ENCODE measurements at regions not wholly inside any gene's neighbourhood (a gene's known extent, or its start where the extent isn't known, plus 50 kb on each side); places are given as distances from the start of the nearest gene placed in this dataset.
A peak's percentile ranks its signal among the peaks of the same experiment; 100 is the strongest.

DNA sequence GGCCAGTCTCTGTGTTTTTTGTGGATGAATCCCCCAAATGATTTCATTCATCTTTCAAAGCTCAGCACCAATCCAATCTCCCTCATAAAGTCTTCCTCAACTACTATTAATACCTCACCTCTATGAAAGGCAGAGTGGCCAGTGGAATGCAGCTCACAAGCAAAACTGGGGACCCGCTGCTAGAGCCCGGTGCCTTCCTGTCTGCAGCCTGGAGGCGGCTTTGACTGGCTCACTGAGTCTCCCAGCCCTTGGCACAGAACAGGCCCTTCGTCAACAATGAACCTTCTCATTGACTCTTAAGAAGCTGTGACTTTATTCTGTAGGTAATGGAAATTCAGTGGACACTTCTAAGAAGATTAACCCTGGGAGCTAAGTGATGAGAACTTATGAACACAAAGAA lies 86.8 kb upstream of the RAB4A start:
- Mint-ChIP-seq H3K27ac (no peak overlapping the region), H3K4me1 (peaks cover 0 to 6% of the 10 kb centered on the region in 2 donors), H3K27me3 (ENCODE audit: low read depth in 2 of 2) (peaks cover 0 to 3% of the 10 kb centered on the region in 2 donors), H3K36me3 (no peaks in the 10 kb centered on the region), H3K4me3 (no peak overlapping the region), H3K9me3 (no peaks in the 10 kb centered on the region)
- ATAC-seq (no peak), DNase-seq (no peak)
- 93% methylated on average over 4 of the region's 4 CpGs for WGBS (ENCODE audit: insufficient coverage)
- Histone ChIP-seq H3K27me3 (ENCODE audit: control insufficient read depth, insufficient read depth, low read length) (no peaks in the 10 kb centered on the region), H3K27ac (ENCODE audit: low read length) (no peak overlapping the region), H3K4me3 (ENCODE audit: low read length) (no peak overlapping the region), H3K36me3 (ENCODE audit: control insufficient read depth, insufficient read depth, low read length) (no peaks in the 10 kb centered on the region), H3K4me1 (ENCODE audit: control insufficient read depth, insufficient read depth, low read length) (peaks cover 6% of the 10 kb centered on the region), H3K9me3 (ENCODE audit: control insufficient read depth, insufficient read depth, low read length) (no peaks in the 10 kb centered on the region)
- TF ChIP-seq, protein P1, sequence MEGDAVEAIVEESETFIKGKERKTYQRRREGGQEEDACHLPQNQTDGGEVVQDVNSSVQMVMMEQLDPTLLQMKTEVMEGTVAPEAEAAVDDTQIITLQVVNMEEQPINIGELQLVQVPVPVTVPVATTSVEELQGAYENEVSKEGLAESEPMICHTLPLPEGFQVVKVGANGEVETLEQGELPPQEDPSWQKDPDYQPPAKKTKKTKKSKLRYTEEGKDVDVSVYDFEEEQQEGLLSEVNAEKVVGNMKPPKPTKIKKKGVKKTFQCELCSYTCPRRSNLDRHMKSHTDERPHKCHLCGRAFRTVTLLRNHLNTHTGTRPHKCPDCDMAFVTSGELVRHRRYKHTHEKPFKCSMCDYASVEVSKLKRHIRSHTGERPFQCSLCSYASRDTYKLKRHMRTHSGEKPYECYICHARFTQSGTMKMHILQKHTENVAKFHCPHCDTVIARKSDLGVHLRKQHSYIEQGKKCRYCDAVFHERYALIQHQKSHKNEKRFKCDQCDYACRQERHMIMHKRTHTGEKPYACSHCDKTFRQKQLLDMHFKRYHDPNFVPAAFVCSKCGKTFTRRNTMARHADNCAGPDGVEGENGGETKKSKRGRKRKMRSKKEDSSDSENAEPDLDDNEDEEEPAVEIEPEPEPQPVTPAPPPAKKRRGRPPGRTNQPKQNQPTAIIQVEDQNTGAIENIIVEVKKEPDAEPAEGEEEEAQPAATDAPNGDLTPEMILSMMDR (IDR thresholded peaks at IDR 0.05): no peak
- intact Hi-C loops (cut with micrococcal nuclease): no loop called here

DNA sequence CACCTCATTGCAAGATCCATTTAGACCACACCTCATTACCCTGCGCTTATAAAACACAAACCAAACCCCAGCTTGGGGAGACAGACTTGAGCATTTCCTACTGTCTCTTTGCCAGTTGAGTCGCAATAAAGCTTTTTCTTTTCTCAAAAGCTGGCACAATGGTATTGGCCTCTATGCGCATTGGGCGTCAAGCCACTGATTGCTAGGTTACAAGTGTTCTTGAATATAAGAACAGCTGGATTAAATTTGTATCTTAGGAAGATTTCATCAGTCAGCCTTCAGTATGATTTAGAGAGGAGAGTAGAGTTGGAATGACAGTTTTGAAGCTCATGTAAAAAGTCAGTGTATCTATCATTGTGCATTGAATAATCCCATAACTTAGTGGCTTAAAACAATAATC lies 84.9 kb upstream of the RAB4A start:
- ATAC-seq (no peak), DNase-seq (no peak)
- Histone ChIP-seq H3K36me3 (ENCODE audit: control insufficient read depth, insufficient read depth, low read length) (no peaks in the 10 kb centered on the region), H3K4me1 (ENCODE audit: control insufficient read depth, insufficient read depth, low read length) (peaks cover 7% of the 10 kb centered on the region), H3K27me3 (ENCODE audit: control insufficient read depth, insufficient read depth, low read length) (no peaks in the 10 kb centered on the region), H3K27ac (ENCODE audit: low read length) (no peak overlapping the region), H3K4me3 (ENCODE audit: low read length) (no peak overlapping the region), H3K9me3 (ENCODE audit: control insufficient read depth, insufficient read depth, low read length) (no peaks in the 10 kb centered on the region)
- no peaks in the 10 kb centered on the region for H3K36me3 Mint-ChIP-seq
- intact Hi-C loops (cut with micrococcal nuclease): no loop called here
- TF ChIP-seq, protein P1 (IDR thresholded peaks at IDR 0.05): no peak
- H3K27ac Mint-ChIP-seq: no peak overlapping the region
- 97% methylated on average over 4 of the region's 4 CpGs for WGBS (ENCODE audit: insufficient coverage)
- H3K27me3 Mint-ChIP-seq (ENCODE audit: low read depth in 2 of 2): peaks cover 7 to 8% of the 10 kb centered on the region in 2 donors
- H3K4me1 Mint-ChIP-seq: peaks cover 0 to 6% of the 10 kb centered on the region in 2 donors
- no peaks in the 10 kb centered on the region for H3K9me3 Mint-ChIP-seq
- no peak overlapping the region for H3K4me3 Mint-ChIP-seq

GRCh38 chr1:229186373-229187056 lies 84.4 kb upstream of the RAB4A start:
- Mint-ChIP-seq H3K27ac (no peak overlapping the region), H3K4me3 (no peak overlapping the region), H3K27me3 (ENCODE audit: low read depth in 2 of 2) (peaks cover 7 to 8% of the 10 kb centered on the region in 2 donors), H3K36me3 (no peaks in the 10 kb centered on the region), H3K4me1 (peaks cover 0 to 6% of the 10 kb centered on the region in 2 donors), H3K9me3 (no peaks in the 10 kb centered on the region)
- intact Hi-C loops (cut with micrococcal nuclease): no loop called here
- DNase-seq (peak in 1 of 2 donors; percentile 36), ATAC-seq (peak; percentile 59 to 70 (median 61))
- H3K27me3 ChIP-seq (ENCODE audit: control insufficient read depth, insufficient read depth, low read length): no peaks in the 10 kb centered on the region
- TF ChIP-seq, protein P1 (IDR thresholded peaks at IDR 0.05): no peak
- no peak overlapping the region for H3K27ac ChIP-seq (ENCODE audit: low read length)
- WGBS (ENCODE audit: insufficient coverage): 76% methylated on average over 9 of the region's 9 CpGs
- no peak overlapping the region for H3K4me3 ChIP-seq (ENCODE audit: low read length)
- no peaks in the 10 kb centered on the region for H3K36me3 ChIP-seq (ENCODE audit: control insufficient read depth, insufficient read depth, low read length)
- H3K9me3 ChIP-seq (ENCODE audit: control insufficient read depth, insufficient read depth, low read length): no peaks in the 10 kb centered on the region
- H3K4me1 ChIP-seq (ENCODE audit: control insufficient read depth, insufficient read depth, low read length): peaks cover 11% of the 10 kb centered on the region

- no peak overlapping the region for H3K27ac ChIP-seq (ENCODE audit: low read length)
- no peaks in the 10 kb centered on the region for H3K27me3 ChIP-seq (ENCODE audit: control insufficient read depth, insufficient read depth, low read length)
- whole genome bisulfite sequencing (ENCODE audit: insufficient coverage): 100% methylated on average over 1 of the region's 1 CpG
- TF ChIP-seq, protein P1 (IDR thresholded peaks at IDR 0.05): no peak
- no peaks in the 10 kb centered on the region for H3K36me3 Mint-ChIP-seq
- no peaks in the 10 kb centered on the region for H3K9me3 ChIP-seq (ENCODE audit: control insufficient read depth, insufficient read depth, low read length)
- H3K27me3 Mint-ChIP-seq (ENCODE audit: low read depth in 2 of 2): peaks cover 18 to 23% of the 10 kb centered on the region in 2 donors
- DNase-seq (no peak), ATAC-seq (no peak)
- H3K9me3 Mint-ChIP-seq: no peaks in the 10 kb centered on the region
- intact Hi-C loops (cut with micrococcal nuclease): no loop called here
- H3K4me1 Mint-ChIP-seq: peaks cover 17 to 18% of the 10 kb centered on the region in 2 donors
- no peaks in the 10 kb centered on the region for H3K36me3 ChIP-seq (ENCODE audit: control insufficient read depth, insufficient read depth, low read length)
- H3K4me3 Mint-ChIP-seq: no peak overlapping the region
- H3K4me1 ChIP-seq (ENCODE audit: control insufficient read depth, insufficient read depth, low read length): peaks cover 27% of the 10 kb centered on the region
- H3K4me3 ChIP-seq (ENCODE audit: low read length): no peak overlapping the region
- H3K27ac Mint-ChIP-seq: no peak overlapping the region
Measured at GRCh38 chr1:229190057-229190575, 80.8 kb upstream of the RAB4A start.
